Spleen (tissue), 7 donors: ENCODE measurements at regions not wholly inside any gene's neighbourhood (a gene's known extent, or its start where the extent isn't known, plus 50 kb on each side); places are given as distances from the start of the nearest gene placed in this dataset.

ENCODE experiments used
- POLR2AphosphoS5 ChIP-seq, 3 donors: sonication (generic); formaldehyde crosslinking; IDR thresholded peaks; one replicate each; pipeline ENCODE4 v1.5.1; 2017; ENCODE audit warnings: antibody characterized with exemption in 3 of 3
- TF ChIP-seq, protein P1 (sequence below), 11 experiments: fragments of 200-600 bp in 7 of 11; fragments of 450-650 bp in 4 of 11; sonication (generic) in 4 of 11; IDR thresholded peaks in 8 of 11; conservative IDR thresholded peaks in 3 of 11; 1 replicate in 7 of 11; 2 replicates in 4 of 11; pipeline versions ENCODE4 v1.4.0 to v1.8.0; 2016 to 2021; ENCODE audit warnings: antibody characterized with exemption in 11 of 11, inconsistent platforms in 4 of 11, mild to moderate bottlenecking in 1 of 11
- donor health status: DM: no; HTN: no; CAD: no; lungs with moderate emphysema.
- donor health status: DM: no; HTN: no; CAD: no.
- donor health status: DM: no; HTN: no; CAD: no.

DNA sequence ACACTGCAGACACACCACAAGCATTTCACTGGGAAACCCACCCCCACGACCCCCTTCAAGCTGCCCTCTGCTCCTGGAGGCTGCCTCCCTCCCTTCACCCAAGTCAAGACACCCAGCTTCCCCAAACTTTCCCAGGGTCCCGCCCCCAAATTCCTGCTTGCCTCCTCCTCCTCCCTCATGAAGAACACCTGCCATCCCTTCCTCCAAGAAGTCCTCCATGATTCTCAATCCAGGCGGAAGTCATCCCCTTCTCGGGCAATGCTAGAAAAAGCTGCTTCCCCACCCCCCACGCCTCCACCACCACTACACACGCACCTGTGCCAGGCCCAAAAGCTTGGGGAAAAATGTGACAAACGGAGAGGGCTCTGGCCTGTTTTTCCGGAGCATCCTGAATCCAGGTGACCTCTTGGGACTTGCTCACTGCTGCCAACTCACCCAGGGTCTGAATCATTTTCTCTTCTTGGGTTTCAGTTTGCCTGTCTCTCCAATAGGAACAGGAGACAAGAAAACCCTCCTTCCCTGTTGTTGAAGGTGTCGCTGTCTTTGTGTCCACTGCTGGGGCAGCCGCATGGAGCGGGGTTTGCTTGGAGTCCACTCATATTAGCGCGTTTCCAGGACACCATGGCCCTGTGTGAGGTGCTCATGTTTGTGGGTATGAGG is 101.0 kb upstream of the CASZ1 start:
- TF ChIP-seq, protein P1, sequence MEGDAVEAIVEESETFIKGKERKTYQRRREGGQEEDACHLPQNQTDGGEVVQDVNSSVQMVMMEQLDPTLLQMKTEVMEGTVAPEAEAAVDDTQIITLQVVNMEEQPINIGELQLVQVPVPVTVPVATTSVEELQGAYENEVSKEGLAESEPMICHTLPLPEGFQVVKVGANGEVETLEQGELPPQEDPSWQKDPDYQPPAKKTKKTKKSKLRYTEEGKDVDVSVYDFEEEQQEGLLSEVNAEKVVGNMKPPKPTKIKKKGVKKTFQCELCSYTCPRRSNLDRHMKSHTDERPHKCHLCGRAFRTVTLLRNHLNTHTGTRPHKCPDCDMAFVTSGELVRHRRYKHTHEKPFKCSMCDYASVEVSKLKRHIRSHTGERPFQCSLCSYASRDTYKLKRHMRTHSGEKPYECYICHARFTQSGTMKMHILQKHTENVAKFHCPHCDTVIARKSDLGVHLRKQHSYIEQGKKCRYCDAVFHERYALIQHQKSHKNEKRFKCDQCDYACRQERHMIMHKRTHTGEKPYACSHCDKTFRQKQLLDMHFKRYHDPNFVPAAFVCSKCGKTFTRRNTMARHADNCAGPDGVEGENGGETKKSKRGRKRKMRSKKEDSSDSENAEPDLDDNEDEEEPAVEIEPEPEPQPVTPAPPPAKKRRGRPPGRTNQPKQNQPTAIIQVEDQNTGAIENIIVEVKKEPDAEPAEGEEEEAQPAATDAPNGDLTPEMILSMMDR (IDR thresholded peaks at IDR 0.05 in 8 of 11, conservative IDR thresholded peaks at IDR 0.05 in 3 of 11): no peak
- TF ChIP-seq POLR2AphosphoS5 (IDR thresholded peaks at IDR 0.05): no peak
